GM19238 (cell line): ENCODE measurements at regions not wholly inside any gene's neighbourhood (a gene's known extent, or its start where the extent isn't known, plus 50 kb on each side); places are given as distances from the start of the nearest gene placed in this dataset.

Source experiments
- DNase-seq: peaks from one replicate; pipeline ENCODE4 v3.0.0; 2011; ENCODE audit warnings: low spot score; ENCODE audit not compliant: insufficient read length

GRCh38 chr13:73967397-73968165 lies 166.6 kb downstream of the KLF12 start:
- peak; percentile 14 for DNase-seq

- DNase-seq = no peak
Measured at GRCh38 chr13:73966331-73966730, 167.9 kb downstream of the KLF12 start.

GRCh38 chr13:73962284-73962683 lies 171.9 kb downstream of the KLF12 start:
- DNase-seq = no peak

GRCh38 chr13:73961181-73961580 lies 173.0 kb downstream of the KLF12 start:
- DNase-seq = no peak

- DNase-seq = no peak
Measured at GRCh38 chr13:73960474-73960873, 173.7 kb downstream of the KLF12 start.

GRCh38 chr13:73958657-73959397 lies 175.4 kb downstream of the KLF12 start:
- DNase-seq = no peak

GRCh38 chr13:73957889-73958288 lies 176.3 kb downstream of the KLF12 start:
- DNase-seq = no peak

- DNase-seq = no peak
Measured at GRCh38 chr13:73956795-73957408, 177.3 kb downstream of the KLF12 start.

GRCh38 chr13:73955977-73956500 lies 178.2 kb downstream of the KLF12 start:
- no peak for DNase-seq

- no peak for DNase-seq
Measured at GRCh38 chr13:73954808-73955207, 179.4 kb downstream of the KLF12 start.

GRCh38 chr13:73952648-73953047 lies 181.6 kb downstream of the KLF12 start:
- DNase-seq = no peak

GRCh38 chr13:73948848-73949529 lies 185.2 kb downstream of the KLF12 start:
- DNase-seq = no peak

- no peak for DNase-seq
Measured at GRCh38 chr13:73945871-73946270, 188.3 kb downstream of the KLF12 start.

- DNase-seq = no peak
Measured at GRCh38 chr13:73945382-73945781, 188.8 kb downstream of the KLF12 start.

GRCh38 chr13:73943965-73944233 lies 190.3 kb downstream of the KLF12 start:
- no peak for DNase-seq

GRCh38 chr13:73943137-73943964 lies 190.9 kb downstream of the KLF12 start:
- no peak for DNase-seq

GRCh38 chr13:73941752-73942151 lies 192.5 kb downstream of the KLF12 start:
- DNase-seq = no peak

GRCh38 chr13:73940098-73940497 lies 194.1 kb downstream of the KLF12 start:
- no peak for DNase-seq

- DNase-seq = no peak
Measured at GRCh38 chr13:73939603-73940002, 194.6 kb downstream of the KLF12 start.

- no peak for DNase-seq
Measured at GRCh38 chr13:73939071-73939380, 195.2 kb downstream of the KLF12 start.
